Type B pancreatic cell (in vitro differentiated cells): ENCODE measurements at regions not wholly inside any gene's neighbourhood (a gene's known extent, or its start where the extent isn't known, plus 50 kb on each side); places are given as distances from the start of the nearest gene placed in this dataset.

Experiments used
- DNase-seq: peaks from one replicate; pipeline ENCODE4 v3.0.0; 2021; ENCODE audit warnings: mixed read lengths; ENCODE audit not compliant: unreplicated experiment; ENCODE audit errors: extremely low spot score
- H3K27ac Mint-ChIP-seq: 2 replicates; pipeline ENCODE4 v1.8.0; 2021; ENCODE audit warnings: mild to moderate bottlenecking, mixed read lengths
- H3K27me3 Mint-ChIP-seq: 2 replicates; pipeline ENCODE4 v1.8.0; 2021; ENCODE audit warnings: mixed read lengths
- H3K36me3 Mint-ChIP-seq: 2 replicates; pipeline ENCODE4 v1.8.0; 2021; ENCODE audit warnings: mixed read lengths
- H3K4me1 Mint-ChIP-seq: one replicate; pipeline ENCODE4 v1.8.0; 2021; ENCODE audit warnings: mixed read lengths; ENCODE audit not compliant: unreplicated experiment
- H3K4me3 Mint-ChIP-seq: 2 replicates; pipeline ENCODE4 v1.8.0; 2021; ENCODE audit warnings: mild to moderate bottlenecking, mixed read lengths
- H3K9me3 Mint-ChIP-seq: 2 replicates; pipeline ENCODE4 v1.8.0; 2021; ENCODE audit warnings: mixed read lengths
- CTCF ChIP-seq: fragments of 200-600 bp; sonication (generic); conservative IDR thresholded peaks from 2 replicates; pipeline ENCODE4 v1.5.0; 2021; ENCODE audit warnings: antibody characterized with exemption, mild to moderate bottlenecking

- H3K4me3 Mint-ChIP-seq, result no peak overlapping the region
- no peak for TF ChIP-seq CTCF
- H3K36me3 Mint-ChIP-seq, result no peaks in the 10 kb centered on the region
- no peak for DNase-seq
- H3K4me1 Mint-ChIP-seq, result no peaks in the 10 kb centered on the region
- no peaks in the 10 kb centered on the region for H3K27me3 Mint-ChIP-seq
- no peak overlapping the region for H3K27ac Mint-ChIP-seq
- peaks cover 8% of the 10 kb centered on the region for H3K9me3 Mint-ChIP-seq
Measured at GRCh38 chr2:150034665-150035064, 447.1 kb upstream of the MMADHC start.

- Mint-ChIP-seq H3K27me3 (no peaks in the 10 kb centered on the region), H3K4me3 (no peak overlapping the region), H3K27ac (no peak overlapping the region), H3K9me3 (peaks cover 6% of the 10 kb centered on the region), H3K36me3 (no peaks in the 10 kb centered on the region), H3K4me1 (peaks cover 7% of the 10 kb centered on the region)
- no peak for DNase-seq
- TF ChIP-seq CTCF, result no peak
Measured at GRCh38 chr2:150030436-150031190, 443.0 kb upstream of the MMADHC start.

- H3K4me3 Mint-ChIP-seq, result no peak overlapping the region
- H3K4me1 Mint-ChIP-seq, result peaks cover 7% of the 10 kb centered on the region
- H3K27ac Mint-ChIP-seq, result no peak overlapping the region
Measured at GRCh38 chr2:150028322-150028721, 440.7 kb upstream of the MMADHC start.

GRCh38 chr2:150027164-150027563, 439.6 kb upstream of the MMADHC start:
- Mint-ChIP-seq H3K4me3 (no peak overlapping the region), H3K9me3 (peaks cover 6% of the 10 kb centered on the region), H3K36me3 (no peaks in the 10 kb centered on the region), H3K4me1 (peaks cover 7% of the 10 kb centered on the region), H3K27ac (no peak overlapping the region), H3K27me3 (no peaks in the 10 kb centered on the region)
- no peak for TF ChIP-seq CTCF
- no peak for DNase-seq

More at GRCh38 chr2:150028322-150028721, 440.7 kb upstream of the MMADHC start:
- TF ChIP-seq CTCF, result no peak
- no peak for DNase-seq
- Mint-ChIP-seq H3K36me3 (no peaks in the 10 kb centered on the region), H3K27me3 (no peaks in the 10 kb centered on the region), H3K9me3 (peaks cover 6% of the 10 kb centered on the region)

- Mint-ChIP-seq H3K36me3 (no peaks in the 10 kb centered on the region), H3K4me1 (peaks cover 14% of the 10 kb centered on the region), H3K27ac (no peak overlapping the region), H3K9me3 (no peaks in the 10 kb centered on the region), H3K4me3 (no peak overlapping the region), H3K27me3 (no peaks in the 10 kb centered on the region)
- DNase-seq, result no peak
- no peak for TF ChIP-seq CTCF
Measured at GRCh38 chr2:150023663-150024062, 436.1 kb upstream of the MMADHC start.

GRCh38 chr2:150023044-150023443, 435.5 kb upstream of the MMADHC start:
- Mint-ChIP-seq H3K27me3 (no peaks in the 10 kb centered on the region), H3K4me3 (no peak overlapping the region), H3K27ac (no peak overlapping the region), H3K4me1 (peaks cover 14% of the 10 kb centered on the region), H3K9me3 (no peaks in the 10 kb centered on the region), H3K36me3 (no peaks in the 10 kb centered on the region)
- TF ChIP-seq CTCF, result no peak
- no peak for DNase-seq
